ENCODE measurements at regions not wholly inside any gene's neighbourhood (a gene's known extent, or its start where the extent isn't known, plus 50 kb on each side); places are given as distances from the start of the nearest gene placed in this dataset.

- TF ChIP-seq, protein P1, sequence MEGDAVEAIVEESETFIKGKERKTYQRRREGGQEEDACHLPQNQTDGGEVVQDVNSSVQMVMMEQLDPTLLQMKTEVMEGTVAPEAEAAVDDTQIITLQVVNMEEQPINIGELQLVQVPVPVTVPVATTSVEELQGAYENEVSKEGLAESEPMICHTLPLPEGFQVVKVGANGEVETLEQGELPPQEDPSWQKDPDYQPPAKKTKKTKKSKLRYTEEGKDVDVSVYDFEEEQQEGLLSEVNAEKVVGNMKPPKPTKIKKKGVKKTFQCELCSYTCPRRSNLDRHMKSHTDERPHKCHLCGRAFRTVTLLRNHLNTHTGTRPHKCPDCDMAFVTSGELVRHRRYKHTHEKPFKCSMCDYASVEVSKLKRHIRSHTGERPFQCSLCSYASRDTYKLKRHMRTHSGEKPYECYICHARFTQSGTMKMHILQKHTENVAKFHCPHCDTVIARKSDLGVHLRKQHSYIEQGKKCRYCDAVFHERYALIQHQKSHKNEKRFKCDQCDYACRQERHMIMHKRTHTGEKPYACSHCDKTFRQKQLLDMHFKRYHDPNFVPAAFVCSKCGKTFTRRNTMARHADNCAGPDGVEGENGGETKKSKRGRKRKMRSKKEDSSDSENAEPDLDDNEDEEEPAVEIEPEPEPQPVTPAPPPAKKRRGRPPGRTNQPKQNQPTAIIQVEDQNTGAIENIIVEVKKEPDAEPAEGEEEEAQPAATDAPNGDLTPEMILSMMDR (IDR thresholded peaks at IDR 0.05; ENCODE audit: low read length), result no peak
- TF ChIP-seq EZH2 (IDR thresholded peaks at IDR 0.05; ENCODE audit: borderline replicate concordance, low read length), result no peak
Observed at GRCh38 chr11:45428541-45429230, 142.5 kb upstream of the SYT13 start.
